ENCODE measurements at regions not wholly inside any gene's neighbourhood (a gene's known extent, or its start where the extent isn't known, plus 50 kb on each side); places are given as distances from the start of the nearest gene placed in this dataset.

GRCh38 chrX:97842468-97843199 is 958.9 kb downstream of the RPA4 start:
- peaks cover 0 to 43% (median 5%) of the 10 kb centered on the region in 4 donors for H3K9me3 ChIP-seq
- DNase-seq: no peak
- H3K4me1 ChIP-seq: no peaks in the 10 kb centered on the region
- 95 to 98% (median 97%) methylated on average over 28 to 35 of the region's 35 CpGs for whole genome bisulfite sequencing, 5 donors
- H3K27me3 ChIP-seq: no peaks in the 10 kb centered on the region
- intact Hi-C loops (cut with DNase I; ENCODE audit: low total_unique reads): no loop called here
- H3K27ac ChIP-seq: no peak overlapping the region
- TF ChIP-seq CTCF (IDR thresholded peaks at IDR 0.05): no peak
- TF ChIP-seq POLR2A (IDR thresholded peaks at IDR 0.05): no peak
- H3K4me3 ChIP-seq: no peak overlapping the region
- no peaks in the 10 kb centered on the region for H3K36me3 ChIP-seq

GRCh38 chrX:97843200-97843811 is 959.6 kb downstream of the RPA4 start:
- no peak overlapping the region for H3K27ac ChIP-seq
- H3K4me3 ChIP-seq: no peak overlapping the region
- no peak for DNase-seq
- H3K27me3 ChIP-seq: no peaks in the 10 kb centered on the region
- no peak for TF ChIP-seq POLR2AphosphoS5 (IDR thresholded peaks at IDR 0.05)
- TF ChIP-seq CTCF (IDR thresholded peaks at IDR 0.05): no peak
- TF ChIP-seq POLR2A (IDR thresholded peaks at IDR 0.05): no peak
- TF ChIP-seq EP300 (IDR thresholded peaks at IDR 0.05): no peak
- WGBS, 5 donors: 94 to 98% (median 96%) methylated on average over 16 to 30 of the region's 30 CpGs
- H3K36me3 ChIP-seq: no peaks in the 10 kb centered on the region
- no peaks in the 10 kb centered on the region for H3K4me1 ChIP-seq
- H3K9me3 ChIP-seq: peaks cover 0 to 43% (median 5%) of the 10 kb centered on the region in 4 donors
- intact Hi-C loops (cut with DNase I; ENCODE audit: low total_unique reads): no loop called here

GRCh38 chrX:97844161-97844560 is 960.5 kb downstream of the RPA4 start:
- H3K4me3 ChIP-seq: no peak overlapping the region
- no peak for TF ChIP-seq CTCF (IDR thresholded peaks at IDR 0.05)
- no peak for TF ChIP-seq POLR2AphosphoS5 (IDR thresholded peaks at IDR 0.05)
- no peak for TF ChIP-seq POLR2A (IDR thresholded peaks at IDR 0.05)
- TF ChIP-seq EP300 (IDR thresholded peaks at IDR 0.05): no peak
- H3K36me3 ChIP-seq: no peaks in the 10 kb centered on the region
- no peaks in the 10 kb centered on the region for H3K27me3 ChIP-seq
- no peak for DNase-seq
- H3K4me1 ChIP-seq: no peaks in the 10 kb centered on the region
- no peak overlapping the region for H3K27ac ChIP-seq
- 96 to 98% (median 97%) methylated on average over 16 to 18 of the region's 18 CpGs for WGBS, 5 donors
- intact Hi-C loops (cut with DNase I; ENCODE audit: low total_unique reads): no loop called here
- peaks cover 0 to 43% (median 5%) of the 10 kb centered on the region in 4 donors for H3K9me3 ChIP-seq

- DNase-seq: no peak
- Histone ChIP-seq H3K4me3 (no peak overlapping the region), H3K36me3 (no peaks in the 10 kb centered on the region), H3K4me1 (no peaks in the 10 kb centered on the region), H3K27me3 (no peaks in the 10 kb centered on the region), H3K27ac (no peak overlapping the region), H3K9me3 (peaks cover 0 to 43% (median 5%) of the 10 kb centered on the region in 4 donors)
- intact Hi-C loops (cut with DNase I; ENCODE audit: low total_unique reads): no loop called here
- 94 to 97% (median 96%) methylated on average over 8 to 16 of the region's 16 CpGs for WGBS, 5 donors
- no peak for TF ChIP-seq CTCF (IDR thresholded peaks at IDR 0.05)
- TF ChIP-seq POLR2AphosphoS5 (IDR thresholded peaks at IDR 0.05): no peak
- no peak for TF ChIP-seq POLR2A (IDR thresholded peaks at IDR 0.05)
These were observed 961.2 kb downstream of the RPA4 start for GRCh38 chrX:97844943-97845342.
